ENCODE measurements at regions not wholly inside any gene's neighbourhood (a gene's known extent, or its start where the extent isn't known, plus 50 kb on each side); places are given as distances from the start of the nearest gene placed in this dataset.
"Not testable (repeated sequence)": the region's sequence is repeated elsewhere in the genome, so short reads cannot be mapped to it uniquely, and the experiment has no call there.

DNA sequence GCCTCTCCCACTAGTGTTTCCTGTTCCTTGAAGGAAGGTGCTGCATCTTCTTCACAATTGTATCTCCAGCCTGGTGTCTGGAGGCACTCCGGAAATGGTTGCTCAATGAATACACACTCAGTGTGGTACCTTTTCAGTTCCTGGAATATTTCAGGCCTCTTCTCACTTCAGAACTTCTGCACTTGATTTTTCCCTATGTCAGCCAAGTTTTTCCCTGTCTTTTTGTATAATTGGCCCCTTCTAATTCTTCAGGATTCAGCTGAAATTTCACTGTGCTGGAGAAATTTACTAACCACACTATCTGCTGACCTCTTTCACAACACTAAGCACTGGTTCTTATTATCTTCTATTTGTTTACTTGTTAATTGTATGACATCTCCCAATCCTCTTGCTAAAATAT, 61.2 kb upstream of the MAP10 start:
- no peak overlapping the region for H3K4me3 Mint-ChIP-seq
- H3K9me3 Mint-ChIP-seq = peaks cover 55% of the 10 kb centered on the region
- H3K4me1 Mint-ChIP-seq (ENCODE audit: low read depth) = no peaks in the 10 kb centered on the region
- H3K36me3 Mint-ChIP-seq (ENCODE audit: low read depth) = peaks cover 3% of the 10 kb centered on the region
- H3K27ac Mint-ChIP-seq = no peak overlapping the region
- TF ChIP-seq, protein P1, sequence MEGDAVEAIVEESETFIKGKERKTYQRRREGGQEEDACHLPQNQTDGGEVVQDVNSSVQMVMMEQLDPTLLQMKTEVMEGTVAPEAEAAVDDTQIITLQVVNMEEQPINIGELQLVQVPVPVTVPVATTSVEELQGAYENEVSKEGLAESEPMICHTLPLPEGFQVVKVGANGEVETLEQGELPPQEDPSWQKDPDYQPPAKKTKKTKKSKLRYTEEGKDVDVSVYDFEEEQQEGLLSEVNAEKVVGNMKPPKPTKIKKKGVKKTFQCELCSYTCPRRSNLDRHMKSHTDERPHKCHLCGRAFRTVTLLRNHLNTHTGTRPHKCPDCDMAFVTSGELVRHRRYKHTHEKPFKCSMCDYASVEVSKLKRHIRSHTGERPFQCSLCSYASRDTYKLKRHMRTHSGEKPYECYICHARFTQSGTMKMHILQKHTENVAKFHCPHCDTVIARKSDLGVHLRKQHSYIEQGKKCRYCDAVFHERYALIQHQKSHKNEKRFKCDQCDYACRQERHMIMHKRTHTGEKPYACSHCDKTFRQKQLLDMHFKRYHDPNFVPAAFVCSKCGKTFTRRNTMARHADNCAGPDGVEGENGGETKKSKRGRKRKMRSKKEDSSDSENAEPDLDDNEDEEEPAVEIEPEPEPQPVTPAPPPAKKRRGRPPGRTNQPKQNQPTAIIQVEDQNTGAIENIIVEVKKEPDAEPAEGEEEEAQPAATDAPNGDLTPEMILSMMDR (IDR thresholded peaks at IDR 0.05) = no peak
- DNase-seq = no peak
- no peaks in the 10 kb centered on the region for H3K27me3 Mint-ChIP-seq (ENCODE audit: insufficient read depth)

DNA sequence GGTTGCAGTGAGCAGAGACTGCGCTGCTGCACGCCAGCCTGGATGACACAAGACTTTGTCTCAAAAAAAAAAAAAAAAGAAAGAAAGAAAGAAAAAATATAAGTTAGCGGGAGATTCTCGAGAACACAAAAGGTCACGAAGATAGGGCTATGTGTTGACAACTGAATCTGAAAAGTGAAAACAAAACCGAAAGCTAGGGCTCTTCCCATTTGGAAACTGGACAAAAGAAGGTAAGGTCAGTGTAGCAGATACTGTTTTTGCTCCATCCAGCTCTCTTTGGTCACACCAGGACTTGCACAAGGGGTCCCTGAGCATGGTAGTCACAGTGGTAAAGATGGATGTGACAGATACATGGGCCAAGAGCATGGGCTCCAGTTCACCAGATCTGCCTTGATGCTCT, 60.4 kb upstream of the MAP10 start:
- Mint-ChIP-seq H3K27ac (no peak overlapping the region), H3K27me3 (ENCODE audit: insufficient read depth) (no peaks in the 10 kb centered on the region), H3K36me3 (ENCODE audit: low read depth) (peaks cover 8% of the 10 kb centered on the region), H3K9me3 (peaks cover 52% of the 10 kb centered on the region), H3K4me1 (ENCODE audit: low read depth) (no peaks in the 10 kb centered on the region), H3K4me3 (no peak overlapping the region)
- TF ChIP-seq, protein P1 (IDR thresholded peaks at IDR 0.05) = no peak
- no peak for DNase-seq

DNA sequence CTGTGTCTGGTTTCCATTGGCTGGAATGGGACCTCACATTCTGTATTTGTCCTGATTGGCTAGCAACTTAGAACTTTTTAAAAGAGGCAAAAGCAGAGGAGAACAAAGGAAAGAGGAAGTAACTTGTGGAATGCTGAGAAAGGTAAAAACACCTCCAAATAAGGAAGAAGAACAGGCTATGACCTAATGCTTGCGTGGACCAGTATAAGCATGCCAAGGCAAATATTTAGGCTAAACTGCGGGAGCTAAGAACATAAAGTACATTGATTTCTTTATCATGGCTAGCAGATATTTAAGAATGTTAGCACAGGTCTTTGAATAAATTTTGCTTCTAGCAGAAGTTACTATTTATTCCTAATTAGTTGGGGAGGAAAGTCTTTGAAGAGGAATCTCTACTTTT, 59.5 kb upstream of the MAP10 start:
- H3K36me3 Mint-ChIP-seq (ENCODE audit: low read depth); DNase-seq; H3K27ac Mint-ChIP-seq; H3K27me3 Mint-ChIP-seq (ENCODE audit: insufficient read depth); H3K4me1 Mint-ChIP-seq (ENCODE audit: low read depth); H3K4me3 Mint-ChIP-seq: not testable (repeated sequence)
- H3K9me3 Mint-ChIP-seq = peaks cover 44% of the 10 kb centered on the region

DNA sequence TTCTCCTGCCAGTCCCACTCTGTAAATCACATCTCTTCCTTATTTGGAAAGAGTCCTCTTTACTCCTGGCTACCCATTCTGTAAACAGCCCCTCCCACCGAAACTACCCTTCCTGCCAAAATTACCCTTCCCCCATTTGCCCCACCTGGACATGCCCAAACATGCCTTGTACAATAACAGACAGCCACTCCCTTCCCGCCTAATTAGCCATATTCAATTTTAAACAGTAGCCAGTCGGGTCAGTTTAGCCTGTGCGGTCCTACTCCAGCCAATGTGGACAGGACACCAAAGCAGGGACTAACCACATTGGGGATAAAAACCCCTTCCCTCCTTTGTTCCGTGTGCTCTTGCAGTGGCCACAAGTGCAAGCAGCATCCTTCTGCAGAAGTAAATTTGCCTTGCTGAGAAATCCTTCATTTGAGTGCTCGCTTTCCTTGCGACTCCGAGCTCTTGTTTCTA, 56.3 kb upstream of the MAP10 start:
- Mint-ChIP-seq H3K27me3 (ENCODE audit: insufficient read depth) (no peaks in the 10 kb centered on the region), H3K36me3 (ENCODE audit: low read depth) (peaks cover 8% of the 10 kb centered on the region), H3K4me3 (no peak overlapping the region), H3K27ac (no peak overlapping the region), H3K9me3 (peaks cover 45% of the 10 kb centered on the region), H3K4me1 (ENCODE audit: low read depth) (no peaks in the 10 kb centered on the region)
- no peak for DNase-seq
- TF ChIP-seq, protein P1 (IDR thresholded peaks at IDR 0.05) = no peak

DNA sequence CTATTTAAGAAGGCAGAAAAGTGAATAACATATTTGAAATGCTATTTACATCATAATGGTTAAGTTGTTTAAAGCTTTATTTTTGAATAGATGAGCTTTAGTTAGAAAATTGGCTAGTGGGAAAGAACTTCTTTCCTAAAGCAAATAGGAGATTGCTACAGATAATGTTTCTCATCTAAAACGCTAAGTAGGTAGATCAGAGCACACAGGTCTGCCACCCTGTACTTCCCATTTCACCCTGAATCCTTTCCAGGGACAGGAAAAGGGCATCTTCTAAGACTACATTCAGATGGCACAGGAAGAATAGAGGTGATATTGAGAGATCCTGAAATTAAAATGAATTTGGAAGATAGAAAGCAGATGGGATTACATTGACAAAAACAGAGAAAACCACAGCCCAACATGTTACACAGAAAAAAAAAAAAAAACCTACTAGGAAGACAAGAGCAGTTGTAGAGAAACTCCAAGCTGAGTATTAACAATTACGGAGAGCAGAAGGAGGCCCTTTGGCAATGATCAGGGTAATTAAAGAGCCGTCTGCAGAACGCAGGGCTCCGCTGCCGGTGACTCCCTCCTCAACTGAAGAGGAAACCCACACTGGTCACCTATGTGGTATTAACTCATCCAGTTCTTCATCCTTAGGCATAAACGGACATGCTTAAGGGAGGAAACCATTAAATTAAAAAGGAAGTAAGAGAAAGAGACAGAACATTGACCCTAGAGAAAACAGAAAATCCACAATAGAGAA, 53.6 kb upstream of the MAP10 start:
- TF ChIP-seq, protein P1 (IDR thresholded peaks at IDR 0.05) = no peak
- Mint-ChIP-seq H3K4me1 (ENCODE audit: low read depth) (no peaks in the 10 kb centered on the region), H3K27ac (no peak overlapping the region), H3K4me3 (no peak overlapping the region), H3K36me3 (ENCODE audit: low read depth) (peaks cover 8% of the 10 kb centered on the region), H3K9me3 (peaks cover 31% of the 10 kb centered on the region), H3K27me3 (ENCODE audit: insufficient read depth) (no peaks in the 10 kb centered on the region)
- DNase-seq = no peak

DNA sequence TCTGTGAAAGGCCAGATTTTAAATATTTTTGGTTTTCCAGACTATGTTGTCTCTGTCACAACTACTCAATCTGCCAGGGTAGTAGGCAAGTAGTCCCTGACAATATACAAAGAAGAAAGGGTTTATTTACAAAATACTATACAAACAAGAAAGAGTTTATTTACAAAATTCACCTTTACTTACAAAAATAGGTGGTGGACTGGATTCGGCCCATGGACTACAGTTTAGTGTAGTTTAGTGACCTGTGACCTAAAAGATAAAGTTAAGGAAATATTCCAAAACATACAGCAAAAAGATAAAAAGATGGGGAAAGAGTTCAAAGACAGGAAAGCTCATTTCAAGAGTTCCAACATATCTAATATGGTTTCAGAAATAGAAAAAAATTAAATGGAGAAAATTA, 52.9 kb upstream of the MAP10 start:
- no peak for DNase-seq
- H3K9me3 Mint-ChIP-seq = peaks cover 23% of the 10 kb centered on the region
- no peak overlapping the region for H3K4me3 Mint-ChIP-seq
- H3K36me3 Mint-ChIP-seq (ENCODE audit: low read depth) = peaks cover 8% of the 10 kb centered on the region
- no peaks in the 10 kb centered on the region for H3K4me1 Mint-ChIP-seq (ENCODE audit: low read depth)
- H3K27ac Mint-ChIP-seq = no peak overlapping the region
- no peaks in the 10 kb centered on the region for H3K27me3 Mint-ChIP-seq (ENCODE audit: insufficient read depth)
- TF ChIP-seq, protein P1 (IDR thresholded peaks at IDR 0.05) = no peak
